Epithelial cell of proximal tubule (primary cell): ENCODE measurements at regions not wholly inside any gene's neighbourhood (a gene's known extent, or its start where the extent isn't known, plus 50 kb on each side); places are given as distances from the start of the nearest gene placed in this dataset.
A peak's percentile ranks its signal among the peaks of the same experiment; 100 is the strongest.

ENCODE experiments used
- DNase-seq: peaks from one replicate; pipeline ENCODE4 v3.0.0-alpha.2; 2011; ENCODE audit warnings: low read depth
- H3K4me3 ChIP-seq: 2 replicates; pipeline ENCODE4 v1.5.1; 2011; ENCODE audit warnings: low read depth, mild to moderate bottlenecking, low read length
- TF ChIP-seq, protein P1 (sequence below): conservative IDR thresholded peaks from 2 replicates; pipeline ENCODE4 v1.5.1; 2012; ENCODE audit warnings: low read depth, mild to moderate bottlenecking, low read length

DNA sequence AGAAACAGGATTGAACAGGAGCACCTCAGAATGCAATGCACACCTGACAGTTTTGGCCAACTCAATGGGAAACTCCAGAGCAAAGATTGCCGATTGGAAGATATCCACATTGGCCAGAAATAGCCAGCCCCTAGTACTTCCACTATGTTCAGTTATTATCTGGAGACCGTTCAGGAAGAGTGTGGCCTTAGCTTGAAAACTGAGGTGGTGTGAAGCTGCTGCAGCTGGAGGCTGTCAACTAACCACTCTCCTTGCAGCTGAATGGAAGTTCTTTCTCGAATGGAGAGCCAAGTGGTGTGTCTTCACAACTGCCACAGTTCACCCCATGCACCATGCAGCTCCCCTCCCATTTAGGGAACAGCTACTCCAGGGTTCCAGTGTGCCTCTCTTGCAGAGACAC lies 61.9 kb upstream of the DHX40 start:
- no peak overlapping the region for H3K4me3 ChIP-seq
- no peak for DNase-seq
- TF ChIP-seq, protein P1, sequence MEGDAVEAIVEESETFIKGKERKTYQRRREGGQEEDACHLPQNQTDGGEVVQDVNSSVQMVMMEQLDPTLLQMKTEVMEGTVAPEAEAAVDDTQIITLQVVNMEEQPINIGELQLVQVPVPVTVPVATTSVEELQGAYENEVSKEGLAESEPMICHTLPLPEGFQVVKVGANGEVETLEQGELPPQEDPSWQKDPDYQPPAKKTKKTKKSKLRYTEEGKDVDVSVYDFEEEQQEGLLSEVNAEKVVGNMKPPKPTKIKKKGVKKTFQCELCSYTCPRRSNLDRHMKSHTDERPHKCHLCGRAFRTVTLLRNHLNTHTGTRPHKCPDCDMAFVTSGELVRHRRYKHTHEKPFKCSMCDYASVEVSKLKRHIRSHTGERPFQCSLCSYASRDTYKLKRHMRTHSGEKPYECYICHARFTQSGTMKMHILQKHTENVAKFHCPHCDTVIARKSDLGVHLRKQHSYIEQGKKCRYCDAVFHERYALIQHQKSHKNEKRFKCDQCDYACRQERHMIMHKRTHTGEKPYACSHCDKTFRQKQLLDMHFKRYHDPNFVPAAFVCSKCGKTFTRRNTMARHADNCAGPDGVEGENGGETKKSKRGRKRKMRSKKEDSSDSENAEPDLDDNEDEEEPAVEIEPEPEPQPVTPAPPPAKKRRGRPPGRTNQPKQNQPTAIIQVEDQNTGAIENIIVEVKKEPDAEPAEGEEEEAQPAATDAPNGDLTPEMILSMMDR: no peak

- H3K4me3 ChIP-seq: no peak overlapping the region
- TF ChIP-seq, protein P1: no peak
- DNase-seq: no peak
Measured at GRCh38 chr17:59504821-59505220, 60.6 kb upstream of the DHX40 start.

DNA sequence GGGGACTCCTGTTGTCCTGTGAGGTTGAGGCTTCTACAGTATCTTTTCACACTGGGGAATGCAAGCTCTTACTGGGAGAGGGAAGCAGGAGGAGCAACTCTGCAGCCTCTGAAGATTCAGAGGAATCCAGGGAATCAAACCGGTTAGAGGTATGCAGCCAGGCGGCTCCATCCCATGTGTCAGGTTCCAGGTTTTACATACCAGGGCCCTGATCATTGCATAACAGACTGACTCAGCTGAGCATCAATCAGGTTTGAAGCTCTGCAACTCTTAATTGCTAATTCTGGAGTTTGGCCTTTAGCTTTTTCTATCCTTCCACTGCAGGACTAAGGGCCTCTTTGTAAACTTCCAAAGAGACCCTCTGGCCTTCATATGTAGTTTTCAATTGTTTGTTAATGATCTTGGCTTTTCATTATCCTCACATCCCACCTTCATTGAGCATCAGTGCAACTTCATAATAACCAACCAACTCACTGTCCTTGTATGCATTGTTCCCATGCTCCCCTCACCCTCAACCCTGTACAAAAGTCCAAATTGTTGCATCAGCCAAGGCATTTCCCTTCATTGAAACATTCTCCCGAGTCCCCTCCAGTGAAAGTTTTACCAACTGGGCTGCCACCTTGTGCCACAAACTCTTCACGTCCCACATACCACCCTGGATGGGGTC lies 59.7 kb upstream of the DHX40 start:
- TF ChIP-seq, protein P1: no peak
- peak; percentile 41 for DNase-seq
- H3K4me3 ChIP-seq: no peak overlapping the region

GRCh38 chr17:59506894-59507726 lies 58.3 kb upstream of the DHX40 start:
- no peak overlapping the region for H3K4me3 ChIP-seq
- DNase-seq: no peak
- TF ChIP-seq, protein P1: no peak

- H3K4me3 ChIP-seq: no peak overlapping the region
- TF ChIP-seq, protein P1: no peak
- DNase-seq: no peak
Measured at GRCh38 chr17:59508999-59509625, 56.3 kb upstream of the DHX40 start.

GRCh38 chr17:59510611-59511010 lies 54.8 kb upstream of the DHX40 start:
- no peak for DNase-seq
- H3K4me3 ChIP-seq: no peak overlapping the region
- TF ChIP-seq, protein P1: no peak
